Osteoblast (primary cell): ENCODE measurements at regions not wholly inside any gene's neighbourhood (a gene's known extent, or its start where the extent isn't known, plus 50 kb on each side); places are given as distances from the start of the nearest gene placed in this dataset.

Experiments used
- DNase-seq: peaks from one replicate; pipeline ENCODE4 v3.0.0; 2011; ENCODE audit warnings: low spot score, mixed read lengths; ENCODE audit not compliant: insufficient read length; ENCODE audit errors: missing footprints
- H2AFZ ChIP-seq: 2 replicates; pipeline ENCODE4 v1.6.0; 2011; ENCODE audit warnings: mild to moderate bottlenecking, low read length
- H3K27ac ChIP-seq: 2 replicates; pipeline ENCODE4 v1.5.1; 2011; ENCODE audit warnings: mild to moderate bottlenecking, low read depth, low read length, moderate library complexity
- H3K27me3 ChIP-seq: 2 replicates; pipeline ENCODE4 v1.6.0; 2012; ENCODE audit warnings: mild to moderate bottlenecking, control low read depth, inconsistent platforms, low read length, moderate library complexity; ENCODE audit not compliant: insufficient read depth
- H3K36me3 ChIP-seq: 2 replicates; pipeline ENCODE4 v1.5.1; 2011; ENCODE audit warnings: mild to moderate bottlenecking, low read length, control low read depth, moderate library complexity; ENCODE audit not compliant: insufficient read depth
- H3K4me1 ChIP-seq: 2 replicates; pipeline ENCODE4 v1.5.1; 2011; ENCODE audit warnings: mild to moderate bottlenecking, low read length, control low read depth, moderate library complexity; ENCODE audit not compliant: insufficient read depth
- H3K4me2 ChIP-seq: 2 replicates; pipeline ENCODE4 v1.6.0; 2011; ENCODE audit warnings: mild to moderate bottlenecking, low read length; ENCODE audit not compliant: insufficient read depth
- H3K4me3 ChIP-seq: fragments of 200-600 bp; sonication (generic); 3 replicates; pipeline ENCODE4 v1.5.1; 2012; ENCODE audit warnings: mild to moderate bottlenecking, low read length, inconsistent platforms; ENCODE audit not compliant: insufficient read depth
- H3K79me2 ChIP-seq: 2 replicates; pipeline ENCODE4 v1.6.0; 2012; ENCODE audit warnings: mild to moderate bottlenecking, low read length, control low read depth, inconsistent platforms; ENCODE audit not compliant: insufficient read depth
- H3K9me3 ChIP-seq: 2 replicates; pipeline ENCODE4 v1.5.1; 2011; ENCODE audit warnings: low read depth, low read length, control low read depth
- H4K20me1 ChIP-seq: 2 replicates; pipeline ENCODE4 v1.6.0; 2012; ENCODE audit warnings: mild to moderate bottlenecking, low read length, control low read depth; ENCODE audit not compliant: insufficient read depth
- TF ChIP-seq, protein P1 (sequence below): IDR thresholded peaks from 2 replicates; pipeline ENCODE4 v1.5.1; 2011; ENCODE audit warnings: mild to moderate bottlenecking, low read depth, low read length, moderate library complexity; ENCODE audit errors: extremely low read depth

DNA sequence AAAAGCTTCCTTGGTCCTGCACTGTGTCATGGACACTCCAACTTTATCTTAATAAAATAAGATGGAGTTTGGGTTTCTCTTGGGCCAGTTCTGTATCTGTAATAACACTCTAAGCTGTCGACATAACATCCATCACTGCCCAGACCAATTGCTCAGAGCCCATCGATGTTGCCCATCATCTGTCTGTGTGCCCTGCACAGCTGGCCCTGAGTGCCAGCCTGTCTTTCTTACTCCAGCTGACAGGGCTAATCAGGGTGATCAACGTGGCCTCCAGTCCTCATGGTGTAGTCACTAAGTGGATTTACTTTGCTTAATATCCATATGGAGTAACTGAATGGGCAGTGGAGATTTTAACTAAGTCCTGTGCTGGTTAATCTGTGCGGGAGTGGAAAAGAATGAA lies 419.8 kb upstream of the TPM1 start:
- no peak overlapping the region for H3K27ac ChIP-seq
- H3K36me3 ChIP-seq = no peaks in the 10 kb centered on the region
- H2AFZ ChIP-seq = no peak overlapping the region
- no peak overlapping the region for H3K4me3 ChIP-seq
- no peak overlapping the region for H3K4me2 ChIP-seq
- H3K79me2 ChIP-seq = no peaks in the 10 kb centered on the region
- H3K9me3 ChIP-seq = no peaks in the 10 kb centered on the region
- no peak for DNase-seq
- no peaks in the 10 kb centered on the region for H3K27me3 ChIP-seq
- H3K4me1 ChIP-seq = peaks cover 33% of the 10 kb centered on the region
- no peaks in the 10 kb centered on the region for H4K20me1 ChIP-seq
- TF ChIP-seq, protein P1, sequence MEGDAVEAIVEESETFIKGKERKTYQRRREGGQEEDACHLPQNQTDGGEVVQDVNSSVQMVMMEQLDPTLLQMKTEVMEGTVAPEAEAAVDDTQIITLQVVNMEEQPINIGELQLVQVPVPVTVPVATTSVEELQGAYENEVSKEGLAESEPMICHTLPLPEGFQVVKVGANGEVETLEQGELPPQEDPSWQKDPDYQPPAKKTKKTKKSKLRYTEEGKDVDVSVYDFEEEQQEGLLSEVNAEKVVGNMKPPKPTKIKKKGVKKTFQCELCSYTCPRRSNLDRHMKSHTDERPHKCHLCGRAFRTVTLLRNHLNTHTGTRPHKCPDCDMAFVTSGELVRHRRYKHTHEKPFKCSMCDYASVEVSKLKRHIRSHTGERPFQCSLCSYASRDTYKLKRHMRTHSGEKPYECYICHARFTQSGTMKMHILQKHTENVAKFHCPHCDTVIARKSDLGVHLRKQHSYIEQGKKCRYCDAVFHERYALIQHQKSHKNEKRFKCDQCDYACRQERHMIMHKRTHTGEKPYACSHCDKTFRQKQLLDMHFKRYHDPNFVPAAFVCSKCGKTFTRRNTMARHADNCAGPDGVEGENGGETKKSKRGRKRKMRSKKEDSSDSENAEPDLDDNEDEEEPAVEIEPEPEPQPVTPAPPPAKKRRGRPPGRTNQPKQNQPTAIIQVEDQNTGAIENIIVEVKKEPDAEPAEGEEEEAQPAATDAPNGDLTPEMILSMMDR = no peak

DNA sequence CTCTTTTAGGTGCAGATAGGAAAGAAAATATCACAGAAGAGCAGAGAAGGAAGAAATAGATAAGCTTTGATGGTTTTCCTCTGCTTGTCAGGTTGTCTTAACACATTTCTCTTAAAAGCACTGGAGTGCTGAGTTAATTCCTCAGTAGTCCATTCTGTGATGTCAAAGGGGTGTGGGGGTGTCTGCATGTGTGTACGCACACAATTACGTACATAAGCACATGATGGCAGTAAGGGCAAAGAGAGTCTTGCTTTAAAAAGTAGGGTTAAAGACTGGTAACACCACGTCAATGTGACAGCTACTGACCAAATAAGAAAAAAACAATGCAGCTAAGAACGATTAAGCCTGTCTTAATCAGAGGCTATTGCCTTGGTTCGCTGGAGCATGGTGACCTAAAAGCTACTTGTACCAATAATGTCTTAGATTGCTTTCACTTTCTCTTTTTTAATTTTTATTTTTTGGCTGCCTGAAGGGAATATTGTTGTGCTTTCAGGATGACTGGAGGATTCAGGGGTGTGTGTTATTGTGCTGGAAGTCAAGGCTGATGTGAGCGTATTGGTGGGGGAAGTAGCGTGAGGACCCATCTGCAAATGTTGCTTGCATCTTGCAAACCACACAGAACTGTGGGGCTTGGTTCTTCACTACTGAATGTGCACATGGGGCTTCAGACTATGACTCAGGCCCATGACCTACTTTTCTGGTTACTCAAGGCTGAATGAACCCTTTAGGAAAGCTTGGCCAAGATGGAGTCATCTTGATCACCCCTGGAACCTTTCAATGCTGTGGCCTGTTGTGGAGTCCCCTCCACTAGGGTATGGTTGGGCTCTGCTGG lies 417.8 kb upstream of the TPM1 start:
- Histone ChIP-seq H2AFZ (peak overlapping the region; percentile 11), H3K4me3 (peak overlapping the region; percentile 52), H3K27ac (peak overlapping the region; percentile 32)

GRCh38 chr15:62625429-62626033 lies 417.0 kb upstream of the TPM1 start:
- H3K27ac ChIP-seq = peak overlapping the region; percentile 32
- no peak for DNase-seq
- H3K79me2 ChIP-seq = no peaks in the 10 kb centered on the region
- peaks cover 12% of the 10 kb centered on the region for H3K4me1 ChIP-seq
- TF ChIP-seq, protein P1 = no peak
- H3K36me3 ChIP-seq = no peaks in the 10 kb centered on the region
- no peaks in the 10 kb centered on the region for H3K27me3 ChIP-seq
- H4K20me1 ChIP-seq = no peaks in the 10 kb centered on the region
- H2AFZ ChIP-seq = peak overlapping the region; percentile 11
- H3K9me3 ChIP-seq = no peaks in the 10 kb centered on the region
- H3K4me2 ChIP-seq = peak overlapping the region; percentile 79
- H3K4me3 ChIP-seq = no peak overlapping the region

More for the DNA sequence above, 417.8 kb upstream of the TPM1 start:
- no peaks in the 10 kb centered on the region for H3K79me2 ChIP-seq
- H3K4me1 ChIP-seq = peaks cover 13% of the 10 kb centered on the region
- H3K36me3 ChIP-seq = no peaks in the 10 kb centered on the region
- TF ChIP-seq, protein P1 = no peak
- no peaks in the 10 kb centered on the region for H3K9me3 ChIP-seq
- peak overlapping the region; percentile 79 for H3K4me2 ChIP-seq
- H4K20me1 ChIP-seq = no peaks in the 10 kb centered on the region
- no peaks in the 10 kb centered on the region for H3K27me3 ChIP-seq
- DNase-seq = peak; percentile 51

GRCh38 chr15:62626903-62627302 lies 415.6 kb upstream of the TPM1 start:
- no peak overlapping the region for H3K4me3 ChIP-seq
- no peaks in the 10 kb centered on the region for H4K20me1 ChIP-seq
- TF ChIP-seq, protein P1 = no peak
- no peak for DNase-seq
- no peaks in the 10 kb centered on the region for H3K9me3 ChIP-seq
- H3K79me2 ChIP-seq = no peaks in the 10 kb centered on the region
- no peaks in the 10 kb centered on the region for H3K36me3 ChIP-seq
- no peak overlapping the region for H3K27ac ChIP-seq
- no peak overlapping the region for H2AFZ ChIP-seq
- H3K4me2 ChIP-seq = no peak overlapping the region
- H3K4me1 ChIP-seq = peaks cover 12% of the 10 kb centered on the region
- no peaks in the 10 kb centered on the region for H3K27me3 ChIP-seq
